M059J (cell line): ENCODE measurements at regions not wholly inside any gene's neighbourhood (a gene's known extent, or its start where the extent isn't known, plus 50 kb on each side); places are given as distances from the start of the nearest gene placed in this dataset.

ENCODE experiments used
- DNase-seq: peaks from one replicate; pipeline ENCODE4 v3.0.0-alpha.2; 2012; ENCODE audit warnings: low read depth

GRCh38 chr5:86879086-86879485 lies 261.3 kb downstream of the COX7C start:
- DNase-seq, result no peak

- no peak for DNase-seq
Measured at GRCh38 chr5:86880344-86880743, 262.6 kb downstream of the COX7C start.

- peak; percentile 63 for DNase-seq
Measured at GRCh38 chr5:86880785-86881492, 263.2 kb downstream of the COX7C start.

GRCh38 chr5:86881493-86882090 lies 263.9 kb downstream of the COX7C start:
- no peak for DNase-seq

DNA sequence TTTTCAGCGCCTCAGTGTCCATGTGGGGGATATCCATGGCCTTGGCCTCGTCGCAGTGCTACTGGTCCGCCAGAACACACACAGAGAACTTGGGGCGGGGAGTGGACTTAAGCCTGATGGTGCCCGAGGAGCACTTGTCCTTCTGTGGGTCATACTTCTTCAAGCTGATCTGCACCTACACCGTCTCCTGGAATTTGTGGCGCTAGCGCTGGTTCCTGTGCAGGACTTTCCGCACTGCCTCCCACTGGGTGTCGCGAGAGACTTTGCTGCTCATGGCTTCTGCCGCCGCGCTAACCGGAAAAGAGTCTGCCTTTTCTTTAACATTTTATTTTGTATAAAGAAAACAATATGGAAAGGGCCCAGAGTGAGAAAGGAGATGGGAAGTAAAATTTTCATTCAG lies 266.9 kb downstream of the COX7C start:
- DNase-seq, result no peak

GRCh38 chr5:86885011-86885410 lies 267.3 kb downstream of the COX7C start:
- no peak for DNase-seq

GRCh38 chr5:86885489-86886230 lies 267.9 kb downstream of the COX7C start:
- no peak for DNase-seq

GRCh38 chr5:86890375-86890774 lies 272.6 kb downstream of the COX7C start:
- no peak for DNase-seq

DNA sequence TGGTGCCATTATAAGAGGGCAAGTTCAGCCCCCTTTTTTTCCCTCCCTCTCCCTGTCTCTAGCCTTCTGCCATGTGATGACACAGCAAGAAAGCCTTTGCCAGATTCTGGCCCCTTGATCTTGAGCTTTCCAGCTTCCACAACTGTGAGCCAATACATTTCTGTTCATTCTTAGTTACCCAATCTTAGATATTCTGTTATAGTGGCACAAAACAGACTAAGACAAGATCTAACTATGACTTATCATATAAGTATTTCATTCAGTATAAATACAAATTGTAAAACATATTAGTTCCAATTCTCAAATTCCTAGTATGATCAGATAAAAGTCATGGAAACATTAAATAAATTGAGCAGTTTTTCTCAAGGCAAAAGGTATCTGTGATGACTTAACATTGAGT lies 276.3 kb downstream of the COX7C start:
- no peak for DNase-seq

- DNase-seq, result no peak
Measured at GRCh38 chr5:86896916-86897315, 279.2 kb downstream of the COX7C start.

DNA sequence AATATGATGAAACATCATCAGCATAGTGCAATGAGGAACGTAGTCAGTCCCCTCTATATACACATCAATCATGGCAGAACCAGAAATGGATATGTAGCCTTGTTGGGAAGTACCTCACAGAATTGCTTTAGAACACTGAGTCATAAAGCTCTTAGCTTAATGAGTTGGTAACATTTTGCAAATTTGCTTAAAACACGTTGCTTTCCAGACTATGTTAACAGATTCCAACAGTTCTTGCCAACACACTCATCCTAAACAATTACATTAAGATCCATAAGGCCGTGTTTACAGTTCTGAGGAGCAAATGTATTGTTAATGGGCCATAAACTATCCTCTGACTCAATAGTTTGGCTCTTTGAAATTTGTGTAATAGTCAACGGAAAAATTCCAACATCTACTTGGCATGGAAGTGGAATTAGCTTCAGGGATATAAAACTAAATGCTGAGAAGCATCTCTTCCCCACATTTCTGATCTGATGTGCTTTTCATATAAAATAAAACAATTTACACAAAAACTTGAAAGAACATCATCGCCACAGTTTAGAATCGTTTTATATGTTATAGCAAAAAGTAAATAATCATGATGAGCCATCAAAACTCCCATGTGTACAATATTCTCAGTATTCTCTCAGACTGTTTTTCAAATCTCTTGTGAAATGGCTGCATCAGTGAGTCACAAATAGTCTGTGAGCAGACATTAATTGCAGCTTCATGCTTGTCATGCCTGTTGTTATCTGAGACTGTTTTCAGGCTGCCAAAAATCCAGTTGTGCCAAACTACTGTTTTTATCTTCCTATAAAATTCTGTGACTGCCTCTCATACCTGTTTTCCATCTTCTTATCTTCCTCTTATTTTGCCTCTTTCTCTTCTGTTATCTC lies 291.9 kb downstream of the COX7C start:
- DNase-seq, result peak; percentile 33

- peak; percentile 22 for DNase-seq
Measured at GRCh38 chr5:86917117-86917579, 299.4 kb downstream of the COX7C start.

GRCh38 chr5:86918246-86918645 lies 300.5 kb downstream of the COX7C start:
- no peak for DNase-seq

- no peak for DNase-seq
Measured at GRCh38 chr5:86926033-86926432, 308.3 kb downstream of the COX7C start.

GRCh38 chr5:86929123-86929766 lies 311.5 kb downstream of the COX7C start:
- no peak for DNase-seq

- no peak for DNase-seq
Measured at GRCh38 chr5:86951761-86952160, 315.9 kb upstream of the RASA1 start.

- DNase-seq, result no peak
Measured at GRCh38 chr5:86964889-86965288, 302.8 kb upstream of the RASA1 start.

DNA sequence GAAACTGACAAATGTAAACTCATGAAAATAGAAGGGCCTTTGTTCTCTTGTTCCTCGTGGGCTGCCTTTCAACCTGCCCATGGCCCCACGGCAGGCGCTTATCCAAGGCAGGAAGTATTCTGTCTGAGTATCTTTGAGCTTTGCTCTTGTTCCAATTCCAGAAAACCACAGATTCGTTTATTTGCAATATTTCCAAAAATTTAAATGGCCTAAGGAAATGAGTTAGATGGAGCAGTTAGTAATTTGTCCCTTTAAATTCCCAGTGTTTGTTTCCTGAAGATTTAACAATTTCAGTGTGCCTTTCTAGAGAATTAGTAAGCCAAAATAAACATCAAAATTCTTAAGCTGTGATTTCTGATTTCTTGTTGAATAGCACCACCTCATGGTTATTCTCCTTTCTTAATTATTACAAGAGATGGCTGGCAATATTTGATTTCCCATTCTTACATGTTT lies 299.4 kb upstream of the RASA1 start:
- DNase-seq, result peak; percentile 49

DNA sequence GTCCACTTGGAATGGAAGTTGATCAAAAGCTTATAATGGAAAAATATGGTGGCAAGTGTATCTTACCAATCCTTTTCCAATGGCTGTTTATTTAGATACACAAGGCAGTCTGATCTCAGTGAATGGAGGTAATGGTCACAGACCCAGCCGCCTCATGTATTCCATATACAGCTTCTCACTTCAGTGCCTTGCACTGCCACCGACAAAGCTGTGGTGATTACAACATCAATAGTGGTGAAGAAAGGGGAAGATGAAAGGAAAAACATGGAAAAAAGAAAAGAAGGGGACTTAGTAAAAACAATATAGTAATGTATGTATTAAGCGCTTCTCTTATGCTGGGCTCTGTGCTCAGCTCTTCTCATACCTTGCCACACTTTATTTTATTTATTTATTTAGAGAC lies 297.3 kb upstream of the RASA1 start:
- DNase-seq, result no peak

DNA sequence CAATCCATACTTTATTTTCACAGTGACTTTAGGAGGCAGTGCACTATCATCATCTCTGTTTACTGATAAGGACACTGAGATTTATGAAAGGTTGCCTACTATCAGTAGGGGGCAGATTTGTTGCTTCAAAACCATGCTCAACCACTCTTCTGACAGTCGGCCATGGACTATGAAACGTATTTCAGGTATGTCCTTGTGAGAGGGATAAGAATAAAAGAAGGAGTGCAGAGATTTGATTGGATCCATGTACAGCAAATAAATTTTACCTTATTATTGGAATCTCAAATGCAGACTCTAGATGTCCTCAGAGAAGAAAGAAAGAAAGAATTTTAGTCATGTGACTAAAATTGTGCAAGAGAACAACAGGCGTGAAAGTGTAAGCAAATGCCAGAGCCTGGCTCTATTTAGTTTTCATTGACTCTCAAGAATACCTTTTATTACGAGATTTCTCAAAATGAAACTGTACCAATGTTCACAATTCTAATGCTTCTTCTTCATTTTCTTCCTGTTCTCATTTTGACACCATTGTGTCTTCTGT lies 296.6 kb upstream of the RASA1 start:
- peak; percentile 42 for DNase-seq

DNA sequence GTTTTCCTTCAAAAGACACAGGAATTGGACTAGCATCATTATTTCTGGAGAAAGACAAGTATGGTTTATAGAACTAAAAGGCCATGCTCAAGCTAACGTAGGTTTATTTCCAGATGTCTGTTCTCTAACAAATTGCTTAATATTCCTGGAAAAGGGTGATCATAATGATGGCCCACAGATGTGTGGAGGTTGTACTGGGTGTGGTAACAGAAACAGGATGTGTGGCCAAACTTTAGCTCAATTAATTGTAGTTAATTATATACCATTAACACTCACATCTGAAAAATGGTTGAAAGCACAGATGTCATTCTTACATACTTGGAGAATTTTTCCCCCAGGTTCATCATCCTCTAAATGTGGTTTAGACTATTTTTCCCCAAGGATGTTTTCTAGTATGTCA lies 292.7 kb upstream of the RASA1 start:
- no peak for DNase-seq
